Ascending aorta (tissue), 2 donors: ENCODE measurements at regions not wholly inside any gene's neighbourhood (a gene's known extent, or its start where the extent isn't known, plus 50 kb on each side); places are given as distances from the start of the nearest gene placed in this dataset.
"Not testable (repeated sequence)": the region's sequence is repeated elsewhere in the genome, so short reads cannot be mapped to it uniquely, and the experiment has no call there.

ENCODE experiments used
- DNase-seq, 2 donors: peaks; one replicate each; pipeline ENCODE4 v3.0.0-alpha.2; 2019; ENCODE audit warnings: low spot score in 2 of 2
- H3K27ac ChIP-seq, 2 donors: fragments of 200-600 bp; sonication (generic); one replicate each; pipeline ENCODE4 v1.5.1; 2016 to 2017; ENCODE audit warnings: mild to moderate bottlenecking in 1 of 2
- H3K27me3 ChIP-seq: fragments of 200-600 bp; sonication (generic); one replicate; pipeline ENCODE4 v1.5.1; 2017
- H3K36me3 ChIP-seq, 2 donors: fragments of 200-600 bp; sonication (generic); one replicate each; pipeline ENCODE4 v1.5.1; 2016
- H3K4me1 ChIP-seq, 2 donors: fragments of 200-600 bp; sonication (generic); one replicate each; pipeline ENCODE4 v1.5.1; 2016 to 2017; ENCODE audit warnings: mild to moderate bottlenecking in 1 of 2
- H3K4me3 ChIP-seq, 2 donors: fragments of 200-600 bp; sonication (generic); one replicate each; pipeline ENCODE4 v1.5.1; 2016 to 2017; ENCODE audit warnings: mild to moderate bottlenecking in 1 of 2
- H3K9me3 ChIP-seq, 2 donors: fragments of 200-600 bp; sonication (generic); one replicate each; pipeline ENCODE4 v1.5.1; 2016
- intact Hi-C: fragments of 100-400 bp; cut with DNase I; formaldehyde crosslinking; loops from one replicate; pipeline ENCODE4 v1.15.1; 2023
- TF ChIP-seq, protein P1 (sequence below), 3 experiments: fragments of 200-600 bp in 2 of 3; fragments of 450-650 bp in 1 of 3; sonication (generic) in 2 of 3; IDR thresholded peaks; one replicate each; pipeline ENCODE4 v1.5.1; 2016 to 2019; ENCODE audit warnings: antibody characterized with exemption in 3 of 3, mild to moderate bottlenecking in 1 of 3, moderate library complexity in 1 of 3

GRCh38 chr13:79936368-79937136 is 404.4 kb downstream of the SPRY2 start:
- H3K4me1 ChIP-seq, result peaks cover 0 to 16% of the 10 kb centered on the region in 2 donors
- TF ChIP-seq, protein P1, sequence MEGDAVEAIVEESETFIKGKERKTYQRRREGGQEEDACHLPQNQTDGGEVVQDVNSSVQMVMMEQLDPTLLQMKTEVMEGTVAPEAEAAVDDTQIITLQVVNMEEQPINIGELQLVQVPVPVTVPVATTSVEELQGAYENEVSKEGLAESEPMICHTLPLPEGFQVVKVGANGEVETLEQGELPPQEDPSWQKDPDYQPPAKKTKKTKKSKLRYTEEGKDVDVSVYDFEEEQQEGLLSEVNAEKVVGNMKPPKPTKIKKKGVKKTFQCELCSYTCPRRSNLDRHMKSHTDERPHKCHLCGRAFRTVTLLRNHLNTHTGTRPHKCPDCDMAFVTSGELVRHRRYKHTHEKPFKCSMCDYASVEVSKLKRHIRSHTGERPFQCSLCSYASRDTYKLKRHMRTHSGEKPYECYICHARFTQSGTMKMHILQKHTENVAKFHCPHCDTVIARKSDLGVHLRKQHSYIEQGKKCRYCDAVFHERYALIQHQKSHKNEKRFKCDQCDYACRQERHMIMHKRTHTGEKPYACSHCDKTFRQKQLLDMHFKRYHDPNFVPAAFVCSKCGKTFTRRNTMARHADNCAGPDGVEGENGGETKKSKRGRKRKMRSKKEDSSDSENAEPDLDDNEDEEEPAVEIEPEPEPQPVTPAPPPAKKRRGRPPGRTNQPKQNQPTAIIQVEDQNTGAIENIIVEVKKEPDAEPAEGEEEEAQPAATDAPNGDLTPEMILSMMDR (IDR thresholded peaks at IDR 0.05), result no peak
- H3K36me3 ChIP-seq, result no peaks in the 10 kb centered on the region
- H3K9me3 ChIP-seq, result no peaks in the 10 kb centered on the region
- H3K27me3 ChIP-seq, result no peaks in the 10 kb centered on the region
- peak overlapping the region; percentile 87 to 97 for H3K27ac ChIP-seq
- H3K4me3 ChIP-seq, result no peak overlapping the region
- DNase-seq, result peak; percentile 16 to 91
- intact Hi-C loops, result loop anchor here (2.0 to 10.0 kb wide), 5 partner anchors 111 to 531 kb away; partner anchors contain the start of gene SPRY2

- no peak for DNase-seq
- Histone ChIP-seq H3K9me3 (no peaks in the 10 kb centered on the region), H3K4me1 (peaks cover 0 to 16% of the 10 kb centered on the region in 2 donors), H3K27ac (peak overlapping the region; percentile 87 to 97), H3K4me3 (no peak overlapping the region), H3K36me3 (no peaks in the 10 kb centered on the region), H3K27me3 (no peaks in the 10 kb centered on the region)
- intact Hi-C loops, result loop anchor here (5.0 to 10.0 kb wide), 3 partner anchors 112 to 532 kb away; no protein-coding TSS in a partner anchor
- TF ChIP-seq, protein P1 (IDR thresholded peaks at IDR 0.05), result no peak
Measured at GRCh38 chr13:79935121-79935520, 405.8 kb downstream of the SPRY2 start.

- Histone ChIP-seq H3K4me1 (peaks cover 0 to 16% of the 10 kb centered on the region in 2 donors), H3K9me3 (no peaks in the 10 kb centered on the region), H3K4me3 (no peak overlapping the region), H3K36me3 (no peaks in the 10 kb centered on the region), H3K27ac (no peak overlapping the region), H3K27me3 (no peaks in the 10 kb centered on the region)
- no peak for DNase-seq
- intact Hi-C loops, result loop anchor here (10.0 kb wide), 1 partner anchor 159 kb away; no protein-coding TSS in a partner anchor
- TF ChIP-seq, protein P1 (IDR thresholded peaks at IDR 0.05), result no peak
Measured at GRCh38 chr13:79933389-79933788, 407.5 kb downstream of the SPRY2 start.

- TF ChIP-seq, protein P1 (IDR thresholded peaks at IDR 0.05), result no peak
- H3K36me3 ChIP-seq, result no peaks in the 10 kb centered on the region
- no peak overlapping the region for H3K27ac ChIP-seq
- no peak overlapping the region for H3K4me3 ChIP-seq
- H3K9me3 ChIP-seq, result no peaks in the 10 kb centered on the region
- H3K4me1 ChIP-seq, result peaks cover 0 to 16% of the 10 kb centered on the region in 2 donors
- intact Hi-C loops, result loop anchor here (10.0 kb wide), 1 partner anchor 158 kb away; no protein-coding TSS in a partner anchor
- no peaks in the 10 kb centered on the region for H3K27me3 ChIP-seq
- DNase-seq, result no peak
Measured at GRCh38 chr13:79932556-79932955, 408.4 kb downstream of the SPRY2 start.

DNA sequence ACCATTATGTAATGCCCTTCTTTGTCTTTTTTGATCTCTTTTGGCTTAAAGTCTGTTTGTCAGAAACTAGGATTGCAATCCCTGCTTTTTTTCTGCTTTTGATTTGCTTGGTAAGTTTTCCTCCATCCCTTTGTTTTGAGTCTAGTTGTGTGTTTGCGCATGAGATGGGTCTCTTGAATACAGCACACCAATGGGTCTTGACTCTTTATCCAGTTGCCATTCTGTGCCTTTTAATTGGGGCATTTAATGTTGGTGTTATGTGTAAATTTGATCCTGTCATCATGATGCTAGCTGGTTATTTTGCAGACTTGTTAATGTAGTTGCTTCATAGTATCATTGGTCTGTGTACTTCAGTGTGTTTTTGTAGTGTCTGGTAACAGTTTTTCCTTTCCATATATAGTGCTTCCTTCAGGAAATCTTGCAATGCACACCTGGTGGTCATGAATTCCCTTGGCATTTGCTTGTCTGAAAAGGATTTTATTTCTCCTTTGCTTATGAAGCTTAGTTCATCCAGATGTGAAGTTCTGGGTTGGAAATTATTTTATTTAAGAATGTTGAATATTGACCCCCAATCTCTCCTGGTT is 416.9 kb downstream of the SPRY2 start:
- H3K27me3 ChIP-seq, H3K4me1 ChIP-seq, H3K4me3 ChIP-seq, H3K27ac ChIP-seq, H3K36me3 ChIP-seq, intact Hi-C loops, DNase-seq: not testable (repeated sequence)
- H3K9me3 ChIP-seq, result peaks cover 3 to 17% of the 10 kb centered on the region in 2 donors

GRCh38 chr13:79919091-79919490 is 421.8 kb downstream of the SPRY2 start:
- intact Hi-C loops, result no loop called here
- TF ChIP-seq, protein P1 (IDR thresholded peaks at IDR 0.05), result no peak
- DNase-seq, result no peak
- Histone ChIP-seq H3K4me3 (no peak overlapping the region), H3K27ac (no peak overlapping the region), H3K9me3 (peaks cover 3 to 14% of the 10 kb centered on the region in 2 donors), H3K36me3 (no peaks in the 10 kb centered on the region), H3K4me1 (no peaks in the 10 kb centered on the region), H3K27me3 (no peaks in the 10 kb centered on the region)
